Tibial nerve (tissue), 4 donors: ENCODE measurements at regions not wholly inside any gene's neighbourhood (a gene's known extent, or its start where the extent isn't known, plus 50 kb on each side); places are given as distances from the start of the nearest gene placed in this dataset.

Experiments used
- EP300 ChIP-seq, 2 donors: sonication (generic); formaldehyde crosslinking; IDR thresholded peaks; one replicate each; pipeline ENCODE4 v1.6.1; 2017; ENCODE audit warnings: antibody characterized with exemption in 2 of 2, mild to moderate bottlenecking in 1 of 2
- POLR2A ChIP-seq, 2 donors: fragments of 450-650 bp; IDR thresholded peaks; one replicate each; pipeline ENCODE4 v1.6.1; 2017; ENCODE audit warnings: antibody characterized with exemption in 2 of 2, mild to moderate bottlenecking in 2 of 2, moderate library complexity in 2 of 2
- TF ChIP-seq, protein P1 (sequence below), 5 experiments: fragments of 200-600 bp in 3 of 5; fragments of 450-650 bp in 2 of 5; sonication (generic) in 3 of 5; IDR thresholded peaks; one replicate each; pipeline ENCODE4 v1.5.1; 2016 to 2019; ENCODE audit warnings: antibody characterized with exemption in 5 of 5, mild to moderate bottlenecking in 3 of 5, moderate library complexity in 2 of 5

DNA sequence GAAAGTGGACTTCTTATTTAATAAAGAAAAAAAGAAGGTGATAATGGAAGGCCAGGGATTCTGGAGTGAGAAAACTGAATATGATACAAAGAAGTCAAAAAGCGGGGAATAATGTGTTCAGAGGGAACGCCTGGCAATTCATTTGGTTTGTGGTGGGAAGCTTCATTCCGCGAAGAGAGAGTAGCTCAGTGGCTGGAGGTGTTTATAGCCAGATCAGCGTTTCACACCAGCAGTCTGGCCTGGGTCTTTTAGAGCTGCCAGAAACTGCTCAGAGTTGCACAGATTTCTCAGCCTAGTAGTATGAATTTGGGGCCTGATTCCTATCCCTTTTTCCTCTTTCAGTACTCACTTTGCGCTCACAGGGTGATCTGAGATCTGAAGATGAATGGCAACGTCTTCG, 67.8 kb upstream of the IPO9 start:
- TF ChIP-seq POLR2A (IDR thresholded peaks at IDR 0.05), result no peak
- TF ChIP-seq, protein P1, sequence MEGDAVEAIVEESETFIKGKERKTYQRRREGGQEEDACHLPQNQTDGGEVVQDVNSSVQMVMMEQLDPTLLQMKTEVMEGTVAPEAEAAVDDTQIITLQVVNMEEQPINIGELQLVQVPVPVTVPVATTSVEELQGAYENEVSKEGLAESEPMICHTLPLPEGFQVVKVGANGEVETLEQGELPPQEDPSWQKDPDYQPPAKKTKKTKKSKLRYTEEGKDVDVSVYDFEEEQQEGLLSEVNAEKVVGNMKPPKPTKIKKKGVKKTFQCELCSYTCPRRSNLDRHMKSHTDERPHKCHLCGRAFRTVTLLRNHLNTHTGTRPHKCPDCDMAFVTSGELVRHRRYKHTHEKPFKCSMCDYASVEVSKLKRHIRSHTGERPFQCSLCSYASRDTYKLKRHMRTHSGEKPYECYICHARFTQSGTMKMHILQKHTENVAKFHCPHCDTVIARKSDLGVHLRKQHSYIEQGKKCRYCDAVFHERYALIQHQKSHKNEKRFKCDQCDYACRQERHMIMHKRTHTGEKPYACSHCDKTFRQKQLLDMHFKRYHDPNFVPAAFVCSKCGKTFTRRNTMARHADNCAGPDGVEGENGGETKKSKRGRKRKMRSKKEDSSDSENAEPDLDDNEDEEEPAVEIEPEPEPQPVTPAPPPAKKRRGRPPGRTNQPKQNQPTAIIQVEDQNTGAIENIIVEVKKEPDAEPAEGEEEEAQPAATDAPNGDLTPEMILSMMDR (IDR thresholded peaks at IDR 0.05), result no peak
- no peak for TF ChIP-seq EP300 (IDR thresholded peaks at IDR 0.05)
